ENCODE measurements at regions not wholly inside any gene's neighbourhood (a gene's known extent, or its start where the extent isn't known, plus 50 kb on each side); places are given as distances from the start of the nearest gene placed in this dataset.

- TF ChIP-seq CTCF (IDR thresholded peaks at IDR 0.05; ENCODE audit: insufficient read depth, low read depth, low read length) = no peak
- no peak for TF ChIP-seq EZH2 (IDR thresholded peaks at IDR 0.05; ENCODE audit: insufficient read depth, low read length)
Observed at GRCh38 chr18:46423226-46423805, 233.7 kb downstream of the LOXHD1 start.

Data from astrocyte (in vitro differentiated cells and primary cell).